ENCODE measurements at regions not wholly inside any gene's neighbourhood (a gene's known extent, or its start where the extent isn't known, plus 50 kb on each side); places are given as distances from the start of the nearest gene placed in this dataset.
A peak's percentile ranks its signal among the peaks of the same experiment; 100 is the strongest.

DNA sequence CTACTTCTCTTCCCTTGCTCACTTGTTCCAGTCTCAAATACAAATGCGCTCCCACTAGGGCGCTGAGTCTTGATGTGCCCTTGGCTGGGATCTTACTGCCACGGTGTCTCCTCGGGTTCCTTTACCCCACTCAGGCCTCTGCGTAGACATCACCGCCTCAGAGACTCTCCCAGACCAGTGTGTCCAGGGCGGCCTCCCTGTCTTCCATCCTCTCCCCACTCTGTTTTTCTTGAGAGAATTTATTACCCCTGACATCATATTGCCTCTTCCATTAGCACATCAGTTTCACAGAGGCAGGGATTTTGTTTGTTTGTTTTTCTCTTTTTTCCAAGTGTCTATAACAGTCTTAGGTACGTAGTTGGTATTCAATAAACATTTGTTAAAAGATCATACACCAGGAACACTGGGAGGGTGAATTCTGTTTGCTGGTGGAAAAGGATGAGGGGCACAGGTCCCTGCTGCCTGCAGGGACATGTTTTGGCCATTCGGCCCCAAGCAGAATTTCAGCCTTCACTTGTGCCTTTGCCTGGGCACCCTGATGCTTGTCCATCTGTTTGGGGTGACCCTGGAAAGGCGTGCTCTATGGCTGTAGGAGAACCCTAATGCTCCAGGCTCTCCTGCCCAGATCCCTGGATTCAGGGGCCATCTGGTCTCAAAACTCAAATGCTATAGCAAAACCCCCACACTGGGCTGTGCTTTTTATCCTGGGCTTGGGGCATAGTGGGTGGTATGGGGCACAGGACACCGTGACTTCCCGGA, 55.0 kb downstream of the RPL37A start:
- no peak for DNase-seq (ENCODE audit: low spot score)
- Histone ChIP-seq H3K27ac (peak overlapping the region in 1 of 2 donors; percentile 5), H3K4me1 (peaks cover 0 to 62% of the 10 kb centered on the region in 2 donors), H3K27me3 (no peaks in the 10 kb centered on the region), H3K4me3 (no peak overlapping the region), H3K36me3 (no peaks in the 10 kb centered on the region), H3K9me3 (no peaks in the 10 kb centered on the region)
- TF ChIP-seq, protein P1, sequence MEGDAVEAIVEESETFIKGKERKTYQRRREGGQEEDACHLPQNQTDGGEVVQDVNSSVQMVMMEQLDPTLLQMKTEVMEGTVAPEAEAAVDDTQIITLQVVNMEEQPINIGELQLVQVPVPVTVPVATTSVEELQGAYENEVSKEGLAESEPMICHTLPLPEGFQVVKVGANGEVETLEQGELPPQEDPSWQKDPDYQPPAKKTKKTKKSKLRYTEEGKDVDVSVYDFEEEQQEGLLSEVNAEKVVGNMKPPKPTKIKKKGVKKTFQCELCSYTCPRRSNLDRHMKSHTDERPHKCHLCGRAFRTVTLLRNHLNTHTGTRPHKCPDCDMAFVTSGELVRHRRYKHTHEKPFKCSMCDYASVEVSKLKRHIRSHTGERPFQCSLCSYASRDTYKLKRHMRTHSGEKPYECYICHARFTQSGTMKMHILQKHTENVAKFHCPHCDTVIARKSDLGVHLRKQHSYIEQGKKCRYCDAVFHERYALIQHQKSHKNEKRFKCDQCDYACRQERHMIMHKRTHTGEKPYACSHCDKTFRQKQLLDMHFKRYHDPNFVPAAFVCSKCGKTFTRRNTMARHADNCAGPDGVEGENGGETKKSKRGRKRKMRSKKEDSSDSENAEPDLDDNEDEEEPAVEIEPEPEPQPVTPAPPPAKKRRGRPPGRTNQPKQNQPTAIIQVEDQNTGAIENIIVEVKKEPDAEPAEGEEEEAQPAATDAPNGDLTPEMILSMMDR (IDR thresholded peaks at IDR 0.05), result no peak

DNA sequence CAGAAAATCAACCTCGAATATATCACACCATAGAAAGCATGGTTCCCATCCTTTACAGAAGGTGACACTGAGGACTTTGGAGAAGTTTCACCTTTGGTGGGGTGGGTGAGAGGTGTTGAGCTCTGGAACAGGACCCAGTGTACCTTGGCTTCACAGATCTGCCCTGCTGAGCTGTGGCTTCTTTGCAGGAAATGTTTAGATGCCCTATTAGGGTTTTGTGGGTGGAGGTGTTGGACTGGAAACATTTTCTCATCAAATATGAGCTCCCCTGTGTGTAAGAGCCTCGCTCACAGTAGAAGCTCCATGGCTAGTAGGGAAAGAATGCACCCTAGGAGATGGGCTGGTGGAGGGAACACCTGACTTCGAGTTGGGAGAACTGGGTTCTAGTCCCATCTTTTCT, 55.6 kb downstream of the RPL37A start:
- DNase-seq (ENCODE audit: low spot score), result no peak
- peaks cover 0 to 56% of the 10 kb centered on the region in 2 donors for H3K4me1 ChIP-seq
- peak overlapping the region; percentile 64 to 84 for H3K27ac ChIP-seq

GRCh38 chr2:216554755-216555154, 56.1 kb downstream of the RPL37A start:
- Histone ChIP-seq H3K4me3 (no peak overlapping the region), H3K27ac (peak overlapping the region; percentile 64 to 84), H3K4me1 (peaks cover 0 to 51% of the 10 kb centered on the region in 2 donors), H3K27me3 (no peaks in the 10 kb centered on the region), H3K9me3 (no peaks in the 10 kb centered on the region), H3K36me3 (no peaks in the 10 kb centered on the region)
- no peak for DNase-seq (ENCODE audit: low spot score)
- TF ChIP-seq, protein P1 (IDR thresholded peaks at IDR 0.05), result no peak

More for the DNA sequence above, 55.6 kb downstream of the RPL37A start:
- no peaks in the 10 kb centered on the region for H3K36me3 ChIP-seq
- no peaks in the 10 kb centered on the region for H3K9me3 ChIP-seq
- no peak overlapping the region for H3K4me3 ChIP-seq
- TF ChIP-seq, protein P1 (IDR thresholded peaks at IDR 0.05), result no peak
- no peaks in the 10 kb centered on the region for H3K27me3 ChIP-seq

GRCh38 chr2:216555274-216555673, 56.6 kb downstream of the RPL37A start:
- TF ChIP-seq, protein P1 (IDR thresholded peaks at IDR 0.05), result no peak
- DNase-seq (ENCODE audit: low spot score), result peak; percentile 62
- Histone ChIP-seq H3K27ac (peak overlapping the region; percentile 64 to 84), H3K27me3 (no peaks in the 10 kb centered on the region), H3K4me1 (peaks cover 0 to 47% of the 10 kb centered on the region in 2 donors), H3K9me3 (no peaks in the 10 kb centered on the region), H3K36me3 (no peaks in the 10 kb centered on the region), H3K4me3 (no peak overlapping the region)

GRCh38 chr2:216556202-216556601, 57.6 kb downstream of the RPL37A start:
- Histone ChIP-seq H3K4me3 (no peak overlapping the region), H3K4me1 (peaks cover 0 to 51% of the 10 kb centered on the region in 2 donors), H3K36me3 (no peaks in the 10 kb centered on the region), H3K27me3 (no peaks in the 10 kb centered on the region), H3K27ac (peak overlapping the region in 1 of 2 donors; percentile 84), H3K9me3 (no peaks in the 10 kb centered on the region)
- no peak for DNase-seq (ENCODE audit: low spot score)
- TF ChIP-seq, protein P1 (IDR thresholded peaks at IDR 0.05), result no peak

Data from right atrium auricular region (tissue), 2 donors.